K562 (cell line): ENCODE measurements at regions not wholly inside any gene's neighbourhood (a gene's known extent, or its start where the extent isn't known, plus 50 kb on each side); places are given as distances from the start of the nearest gene placed in this dataset.

Experiments
- ATAC-seq: fragments of 200-7000 bp; cut with Tn5 transposase; 3 replicates; pipeline ENCODE4 v1.9.1; 2020; ENCODE audit warnings: moderate library complexity
- BruUV-seq: library from RNA; stranded (reverse); fragments of 400-500 nt; replicated peaks from 2 replicates; lab custom pipeline; 2021; lab: Mats Ljungman, UMichigan
- CTCF ChIA-PET: fragments of 300-600 bp; formaldehyde crosslinking; extraction: SDS; loops from one replicate; lab custom pipeline; 2021; ENCODE audit warnings: low intra/inter-chr PET ratio; lab: Yijun Ruan, JAX
- POLR2A ChIA-PET: fragments of 300-600, 350-650 bp; sonication (Branson Sonifier 250); formaldehyde crosslinking; extraction: SDS; loops from one replicate; lab custom pipeline; 2021; ENCODE audit warnings: antibody characterized with exemption, inconsistent platforms; lab: Yijun Ruan, JAX
- DNase-seq, 4 experiments: peaks; one replicate each; pipeline versions ENCODE4 v3.0.0 to v3.0.0-alpha.2; 2011 to 2018; ENCODE audit warnings: low spot score in 3 of 4, mixed read lengths in 3 of 4; ENCODE audit errors: extremely low read depth in 1 of 4
- FAIRE-seq: peaks from 2 replicates; lab custom pipeline; 2011; peaks lifted over from hg19 to GRCh38; lab: Jason Lieb, UNC
- H2AFZ ChIP-seq: 2 replicates; pipeline ENCODE4 v1.6.0; 2011; ENCODE audit warnings: low read depth, low read length, control low read depth, inconsistent platforms
- H3K27ac ChIP-seq: fragments of 200-600 bp; 3 replicates; pipeline ENCODE4 v1.8.0; 2011; ENCODE audit warnings: low read depth, mild to moderate bottlenecking, control low read depth, inconsistent platforms, low read length, moderate library complexity, mixed read lengths; ENCODE audit errors: extremely low read depth
- H3K27me3 ChIP-seq, 2 experiments: fragments of 300-600 bp in 1 of 2; 2 replicates in 1 of 2; 3 replicates in 1 of 2; pipeline versions ENCODE4 v1.6.0 to v1.8.0; 2011; ENCODE audit warnings: inconsistent platforms in 2 of 2, low read length in 2 of 2, mild to moderate bottlenecking in 1 of 2, mixed read lengths in 1 of 2, moderate library complexity in 1 of 2; ENCODE audit not compliant: control insufficient read depth in 2 of 2, insufficient read depth in 2 of 2
- H3K36me3 ChIP-seq: fragments of 300-600 bp; 3 replicates; pipeline ENCODE4 v1.8.0; 2011; ENCODE audit warnings: mild to moderate bottlenecking, low read length, inconsistent platforms; ENCODE audit not compliant: control insufficient read depth, insufficient read depth
- H3K4me1 ChIP-seq, 2 experiments: fragments of 200-600 bp in 1 of 2; replicated peaks in 1 of 2; 2 replicates in 1 of 2; 3 replicates in 1 of 2; pipeline versions ENCODE4 v1.5.1 to v1.8.0; 2011; ENCODE audit warnings: inconsistent platforms in 2 of 2, low read length in 2 of 2, mild to moderate bottlenecking in 1 of 2, mixed read lengths in 1 of 2, moderate library complexity in 1 of 2; ENCODE audit not compliant: control insufficient read depth in 2 of 2, insufficient read depth in 2 of 2
- H3K4me2 ChIP-seq: 2 replicates; pipeline ENCODE4 v1.6.1; 2011; ENCODE audit warnings: low read length, control low read depth, inconsistent platforms, mixed read lengths; ENCODE audit not compliant: insufficient read depth
- H3K4me3 ChIP-seq: fragments of 200-600 bp; sonication (generic), shearing (Covaris generic); 2 replicates; pipeline ENCODE4 v1.5.1; 2016; ENCODE audit warnings: control low read depth, inconsistent platforms
- H3K79me2 ChIP-seq: fragments of 200-600 bp; 3 replicates; pipeline ENCODE4 v1.8.0; 2011; ENCODE audit warnings: low read length, inconsistent platforms; ENCODE audit not compliant: control insufficient read depth, insufficient read depth
- H3K9ac ChIP-seq, 2 experiments: 2 replicates each; pipeline versions ENCODE4 v1.6.0 to v1.6.1; 2011; ENCODE audit warnings: low read depth in 2 of 2, low read length in 2 of 2, control low read depth in 1 of 2, inconsistent platforms in 1 of 2, mild to moderate bottlenecking in 1 of 2, mixed read lengths in 1 of 2; ENCODE audit not compliant: insufficient read depth in 1 of 2
- H3K9me1 ChIP-seq: one replicate; pipeline ENCODE4 v1.6.0; 2011; ENCODE audit warnings: inconsistent platforms, mild to moderate bottlenecking, low read length, moderate library complexity; ENCODE audit not compliant: control insufficient read depth, insufficient read depth
- H3K9me3 ChIP-seq: replicated peaks from 2 replicates; pipeline ENCODE4 v1.5.1; 2011; ENCODE audit warnings: low read depth, low read length, inconsistent platforms; ENCODE audit not compliant: control insufficient read depth, insufficient read depth
- H4K20me1 ChIP-seq: replicated peaks from 2 replicates; pipeline ENCODE4 v1.6.1; 2011; ENCODE audit warnings: low read length, inconsistent platforms, mixed read lengths; ENCODE audit not compliant: control insufficient read depth, insufficient read depth
- CEBPB ChIP-seq: fragments of 450-650 bp; IDR thresholded peaks from 2 replicates; pipeline ENCODE4 v1.6.1; 2016; ENCODE audit warnings: missing genetic modification characterization, missing compliant biosample characterization
- CEBPG ChIP-seq, 3 experiments: fragments of 200-800 bp in 1 of 3; sonication (Bioruptor generic) in 1 of 3; sonication (generic) in 1 of 3; formaldehyde crosslinking in 1 of 3; IDR thresholded peaks in 2 of 3; conservative IDR thresholded peaks in 1 of 3; 2 replicates each; pipeline versions ENCODE4 v1.6.1 to v1.8.0; 2016 to 2022; ENCODE audit warnings: missing compliant biosample characterization in 2 of 3, missing genetic modification characterization in 2 of 3, mild to moderate bottlenecking in 1 of 3, missing genetic modification reagents in 1 of 3
- EHMT2 ChIP-seq: fragments of 450-650 bp; IDR thresholded peaks from 2 replicates; pipeline ENCODE4 v1.6.1; 2018; ENCODE audit warnings: antibody characterized with exemption
- FOXK1 ChIP-seq: sonication (generic); formaldehyde crosslinking; IDR thresholded peaks from 2 replicates; pipeline ENCODE4 v1.8.0; 2022; ENCODE audit warnings: missing genetic modification reagents, mild to moderate bottlenecking, borderline replicate concordance
- MEIS2 ChIP-seq: fragments of 450-650 bp; IDR thresholded peaks from 2 replicates; pipeline ENCODE4 v1.6.1; 2014; ENCODE audit warnings: mild to moderate bottlenecking; ENCODE audit not compliant: partially characterized antibody
- SPI1 ChIP-seq: IDR thresholded peaks from 2 replicates; pipeline ENCODE4 v1.6.1; 2011; ENCODE audit warnings: low read depth, low read length, control low read depth, borderline replicate concordance
- ZBTB1 ChIP-seq: sonication (generic); formaldehyde crosslinking; IDR thresholded peaks from 2 replicates; pipeline ENCODE4 v1.8.1; 2023; ENCODE audit warnings: missing genetic modification reagents, low read depth, mild to moderate bottlenecking, borderline replicate concordance
- ZNF12 ChIP-seq: sonication (generic); formaldehyde crosslinking; IDR thresholded peaks from 2 replicates; pipeline ENCODE4 v1.4.0; 2020; ENCODE audit warnings: mild to moderate bottlenecking, missing genetic modification reagents
- WGBS: fragments of 100-300 bp; shearing (Covaris generic); methylation state at CpG from one replicate; pipeline ENCODE4 v1.1.6; 2016; ENCODE audit warnings: low coverage, mixed read lengths; ENCODE audit not compliant: insufficient coverage; ENCODE audit errors: missing lambda C conversion rate; 5-methylcytosine and 5-hydroxymethylcytosine counted together
- in situ Hi-C: fragments of 300-500 bp; cut with MboI; formaldehyde crosslinking; loops from 4 replicates; pipeline ENCODE4 v1.15.0; 2018; ENCODE audit warnings: inconsistent platforms, mixed read lengths
- intact Hi-C: fragments of 100-400 bp; cut with micrococcal nuclease; formaldehyde crosslinking; loops from 2 replicates; pipeline ENCODE4 v1.14.2; 2022
- TF ChIP-seq, protein P1 (sequence below): fragments of 250-450 bp; sonication (Bioruptor Pico); IDR thresholded peaks from 2 replicates; pipeline ENCODE4 v1.5.0; 2020; ENCODE audit warnings: mild to moderate bottlenecking

DNA sequence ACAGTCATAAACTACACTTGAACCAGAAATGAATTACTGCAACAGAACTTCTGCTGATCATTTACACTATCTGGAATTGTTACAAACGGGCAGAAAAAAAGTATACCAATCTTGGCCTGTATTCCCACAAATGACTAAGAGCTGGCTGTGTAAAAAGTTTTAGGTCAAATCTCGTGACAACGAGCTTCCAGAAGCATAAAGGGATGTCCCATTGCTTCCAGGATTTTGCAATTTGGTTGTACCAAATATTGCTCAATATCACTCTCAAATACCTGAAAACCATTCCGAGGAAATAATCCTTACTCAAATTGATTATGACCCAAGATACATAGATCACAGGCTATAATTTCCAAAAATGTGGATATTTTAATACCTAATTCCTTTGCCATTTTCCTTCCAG is 175.6 kb downstream of the TBX15 start:
- POLR2A ChIA-PET, result interaction anchor here (1.1 kb wide), 1 partner anchor 12 kb away, joined by 3 read pairs; no protein-coding TSS in a partner anchor
- no peak for DNase-seq
- BruUV-seq, result no TSS peak

DNA sequence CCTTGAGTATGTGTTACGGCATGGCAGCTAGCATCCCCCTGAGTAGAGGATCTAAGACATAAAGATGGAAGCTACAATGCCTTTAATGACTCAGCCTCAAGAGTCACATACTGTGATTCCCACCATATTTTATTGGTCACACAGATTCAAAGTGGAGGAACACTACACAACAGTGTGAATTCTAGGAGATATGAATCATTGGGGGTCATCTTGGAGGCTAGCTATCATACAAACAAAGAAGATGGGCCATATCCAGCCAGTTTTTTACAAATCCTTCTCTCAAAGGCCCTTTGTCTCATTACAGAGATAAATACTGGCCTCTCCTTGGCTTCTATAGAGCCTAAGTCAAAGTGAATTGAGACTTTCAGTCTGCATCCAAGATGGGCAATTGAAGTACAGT is 177.0 kb downstream of the TBX15 start:
- FAIRE-seq (no peak), ATAC-seq (no peak), DNase-seq (no peak)
- no peak overlapping the region for H3K4me3 ChIP-seq
- intact Hi-C loops, result no loop called here
- no peak overlapping the region for H2AFZ ChIP-seq
- TF ChIP-seq FOXK1 (CRISPR knock-in tag), result no peak
- TF ChIP-seq MEIS2, result no peak
- TF ChIP-seq, protein P1, sequence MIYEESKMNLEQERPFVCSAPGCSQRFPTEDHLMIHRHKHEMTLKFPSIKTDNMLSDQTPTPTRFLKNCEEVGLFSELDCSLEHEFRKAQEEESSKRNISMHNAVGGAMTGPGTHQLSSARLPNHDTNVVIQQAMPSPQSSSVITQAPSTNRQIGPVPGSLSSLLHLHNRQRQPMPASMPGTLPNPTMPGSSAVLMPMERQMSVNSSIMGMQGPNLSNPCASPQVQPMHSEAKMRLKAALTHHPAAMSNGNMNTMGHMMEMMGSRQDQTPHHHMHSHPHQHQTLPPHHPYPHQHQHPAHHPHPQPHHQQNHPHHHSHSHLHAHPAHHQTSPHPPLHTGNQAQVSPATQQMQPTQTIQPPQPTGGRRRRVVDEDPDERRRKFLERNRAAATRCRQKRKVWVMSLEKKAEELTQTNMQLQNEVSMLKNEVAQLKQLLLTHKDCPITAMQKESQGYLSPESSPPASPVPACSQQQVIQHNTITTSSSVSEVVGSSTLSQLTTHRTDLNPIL (CRISPR knock-in tag), result no peak
- no peak for TF ChIP-seq ZBTB1 (CRISPR knock-in tag)
- no peak for TF ChIP-seq EHMT2
- TF ChIP-seq ZNF12 (CRISPR knock-in tag), result no peak
- no peak overlapping the region for H3K27ac ChIP-seq
- no peaks in the 10 kb centered on the region for H3K79me2 ChIP-seq
- H4K20me1 ChIP-seq, result no peaks in the 10 kb centered on the region
- ChIA-PET CTCF (no interaction called here), POLR2A (no interaction called here)
- no peaks in the 10 kb centered on the region for H3K9me3 ChIP-seq
- H3K4me1 ChIP-seq, result no peaks in the 10 kb centered on the region
- no peak overlapping the region for H3K4me2 ChIP-seq
- in situ Hi-C loops, result no loop called here
- H3K9ac ChIP-seq, result no peak overlapping the region
- no TSS peak for BruUV-seq
- WGBS, result 6% methylated on average over 1 of the region's 1 CpG
- no peaks in the 10 kb centered on the region for H3K9me1 ChIP-seq
- no peaks in the 10 kb centered on the region for H3K36me3 ChIP-seq
- no peaks in the 10 kb centered on the region for H3K27me3 ChIP-seq

More for the DNA sequence above, 175.6 kb downstream of the TBX15 start:
- Histone ChIP-seq H2AFZ (no peak overlapping the region), H3K9me1 (no peaks in the 10 kb centered on the region), H3K27ac (no peak overlapping the region), H3K27me3 (no peaks in the 10 kb centered on the region), H4K20me1 (no peaks in the 10 kb centered on the region), H3K36me3 (no peaks in the 10 kb centered on the region), H3K9me3 (no peaks in the 10 kb centered on the region), H3K79me2 (no peaks in the 10 kb centered on the region), H3K9ac (no peak overlapping the region), H3K4me2 (no peak overlapping the region), H3K4me3 (no peak overlapping the region), H3K4me1 (no peaks in the 10 kb centered on the region)
- intact Hi-C loops (no loop called here), in situ Hi-C loops (no loop called here)
- FAIRE-seq (no peak), ATAC-seq (no peak)
- no peak for TF ChIP-seq CEBPG (CRISPR knock-in tag; IDR thresholded peaks at IDR 0.05)
- TF ChIP-seq CEBPG (tag; conservative IDR thresholded peaks at IDR 0.05 in 1 of 2, IDR thresholded peaks at IDR 0.05 in 1 of 2), result peak in 1 of 2 experiments; percentile 61; a peak in 1 of 4 replicates
- 0 out of 2 replicates have a peak, but pooled peaks have one; percentile 17 for TF ChIP-seq CEBPB
- no peak for TF ChIP-seq SPI1
- CTCF ChIA-PET, result no interaction called here
- WGBS, result 0% methylated on average over 4 of the region's 4 CpGs
